ENCODE measurements at regions not wholly inside any gene's neighbourhood (a gene's known extent, or its start where the extent isn't known, plus 50 kb on each side); places are given as distances from the start of the nearest gene placed in this dataset.

DNA sequence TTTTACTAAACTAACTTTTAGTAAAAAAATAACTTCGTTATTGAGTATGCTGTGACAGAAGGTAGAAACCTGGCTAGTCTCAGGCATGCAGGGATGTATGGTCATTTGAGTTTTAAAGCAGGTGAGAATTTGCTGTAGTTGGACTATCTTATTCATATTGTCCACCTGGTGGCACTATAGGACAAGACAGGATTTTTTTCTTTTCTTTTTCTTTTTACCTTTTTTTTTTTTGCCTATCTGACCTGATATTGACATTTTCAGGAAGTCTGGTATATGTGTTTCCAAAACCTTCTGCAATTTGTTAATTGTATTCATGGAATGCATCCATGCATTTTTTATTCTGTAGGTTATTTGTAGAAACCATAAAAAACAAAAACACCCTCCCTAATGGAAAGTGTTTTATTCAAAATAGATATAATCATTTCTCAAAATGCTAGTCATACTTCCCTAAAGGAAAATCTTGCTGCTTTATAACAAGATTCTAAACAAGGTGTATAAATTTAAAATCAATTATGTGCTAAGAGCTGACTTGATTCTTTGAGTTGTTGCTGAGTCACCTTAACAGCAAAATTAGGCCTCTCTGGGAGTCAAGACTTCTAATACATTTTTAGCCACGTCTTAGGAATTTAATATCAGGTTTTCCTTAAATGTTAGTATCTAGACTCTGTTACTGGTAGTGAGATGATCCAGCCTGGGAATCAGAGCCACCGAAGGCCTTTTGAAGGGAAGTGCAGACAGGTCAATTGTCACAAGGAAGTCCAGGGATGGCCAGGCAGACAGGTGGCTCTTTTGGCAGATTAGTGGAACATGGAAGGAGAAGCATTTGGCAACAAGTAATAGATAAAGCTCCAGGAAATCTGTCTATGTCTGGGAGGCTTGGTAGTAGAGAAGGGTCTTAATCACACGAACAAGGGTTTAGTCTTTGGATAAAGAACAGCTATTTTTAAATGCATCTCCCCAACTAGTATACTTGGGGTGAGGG lies 201.3 kb upstream of the GNPDA2 start:
- Histone ChIP-seq H3K36me3 (no peaks in the 10 kb centered on the region), H3K9me3 (no peaks in the 10 kb centered on the region), H3K27me3 (no peaks in the 10 kb centered on the region), H3K4me1 (ENCODE audit: insufficient read depth) (no peaks in the 10 kb centered on the region), H3K4me3 (no peak overlapping the region), H3K27ac (no peak overlapping the region)
- no peak for DNase-seq
- intact Hi-C loops (cut with DNase I): no loop called here
- no peak for TF ChIP-seq EP300 (IDR thresholded peaks at IDR 0.05)
- no peak for TF ChIP-seq POLR2A (IDR thresholded peaks at IDR 0.05)
- TF ChIP-seq, protein P1, sequence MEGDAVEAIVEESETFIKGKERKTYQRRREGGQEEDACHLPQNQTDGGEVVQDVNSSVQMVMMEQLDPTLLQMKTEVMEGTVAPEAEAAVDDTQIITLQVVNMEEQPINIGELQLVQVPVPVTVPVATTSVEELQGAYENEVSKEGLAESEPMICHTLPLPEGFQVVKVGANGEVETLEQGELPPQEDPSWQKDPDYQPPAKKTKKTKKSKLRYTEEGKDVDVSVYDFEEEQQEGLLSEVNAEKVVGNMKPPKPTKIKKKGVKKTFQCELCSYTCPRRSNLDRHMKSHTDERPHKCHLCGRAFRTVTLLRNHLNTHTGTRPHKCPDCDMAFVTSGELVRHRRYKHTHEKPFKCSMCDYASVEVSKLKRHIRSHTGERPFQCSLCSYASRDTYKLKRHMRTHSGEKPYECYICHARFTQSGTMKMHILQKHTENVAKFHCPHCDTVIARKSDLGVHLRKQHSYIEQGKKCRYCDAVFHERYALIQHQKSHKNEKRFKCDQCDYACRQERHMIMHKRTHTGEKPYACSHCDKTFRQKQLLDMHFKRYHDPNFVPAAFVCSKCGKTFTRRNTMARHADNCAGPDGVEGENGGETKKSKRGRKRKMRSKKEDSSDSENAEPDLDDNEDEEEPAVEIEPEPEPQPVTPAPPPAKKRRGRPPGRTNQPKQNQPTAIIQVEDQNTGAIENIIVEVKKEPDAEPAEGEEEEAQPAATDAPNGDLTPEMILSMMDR (IDR thresholded peaks at IDR 0.05): no peak
- WGBS, 3 donors: 50 to 59% (median 56%) methylated on average over 4 of the region's 4 CpGs

DNA sequence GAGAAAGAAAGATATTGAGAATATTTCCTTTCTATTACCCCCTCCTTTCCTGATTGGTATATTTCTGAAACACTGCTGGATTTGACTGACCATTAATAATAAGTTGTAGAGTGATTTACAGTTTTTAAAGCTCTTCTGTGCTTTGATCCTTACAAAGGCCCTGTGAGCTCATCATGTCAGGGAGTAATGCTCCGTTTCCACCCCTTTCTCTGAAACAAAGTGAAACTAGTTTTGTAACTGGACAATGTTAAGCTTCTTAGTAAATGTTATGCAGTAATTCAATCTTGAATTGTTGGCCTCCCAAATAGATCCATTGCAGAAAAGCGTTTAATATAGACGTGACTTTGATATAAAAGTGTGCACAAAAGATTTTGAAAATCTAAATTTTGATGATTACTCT lies 190.1 kb upstream of the GNPDA2 start:
- Histone ChIP-seq H3K4me3 (peak overlapping the region; percentile 26), H3K4me1 (ENCODE audit: insufficient read depth) (no peaks in the 10 kb centered on the region), H3K27ac (peak overlapping the region in 1 of 2 donors; percentile 17), H3K36me3 (no peaks in the 10 kb centered on the region), H3K9me3 (no peaks in the 10 kb centered on the region), H3K27me3 (no peaks in the 10 kb centered on the region)
- intact Hi-C loops (cut with DNase I): no loop called here
- TF ChIP-seq EP300 (IDR thresholded peaks at IDR 0.05): no peak
- TF ChIP-seq, protein P1 (IDR thresholded peaks at IDR 0.05): no peak
- TF ChIP-seq POLR2A (IDR thresholded peaks at IDR 0.05): no peak
- DNase-seq: no peak
- WGBS, 3 donors: 5 to 12% (median 9%) methylated on average over 3 of the region's 3 CpGs

DNA sequence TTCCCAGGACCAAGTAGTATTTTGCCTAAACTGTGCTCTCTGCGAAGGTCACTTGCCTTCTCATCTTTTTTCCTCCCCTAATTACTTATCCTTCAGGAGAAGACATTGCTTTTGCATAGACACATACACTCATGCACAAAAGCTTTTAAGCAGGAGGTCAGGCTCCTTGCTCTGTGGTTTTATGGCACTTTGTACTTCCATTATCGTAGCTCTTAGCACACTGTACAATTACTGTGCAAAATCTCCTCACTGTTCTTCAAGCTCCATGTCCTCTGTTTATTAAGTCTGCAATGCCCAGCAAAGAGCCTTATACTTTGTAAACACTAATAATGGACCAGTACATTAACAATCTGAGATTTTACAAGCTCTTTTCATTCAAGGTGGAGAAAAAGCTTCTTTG lies 188.4 kb upstream of the GNPDA2 start:
- intact Hi-C loops (cut with DNase I): no loop called here
- no peak for DNase-seq
- no peak overlapping the region for H3K27ac ChIP-seq
- TF ChIP-seq POLR2A (IDR thresholded peaks at IDR 0.05): no peak
- TF ChIP-seq, protein P1 (IDR thresholded peaks at IDR 0.05): no peak
- TF ChIP-seq EP300 (IDR thresholded peaks at IDR 0.05): no peak
- WGBS, 3 donors: 86 to 92% (median 90%) methylated on average over 2 of the region's 2 CpGs
- H3K36me3 ChIP-seq: no peaks in the 10 kb centered on the region
- H3K27me3 ChIP-seq: no peaks in the 10 kb centered on the region
- no peaks in the 10 kb centered on the region for H3K4me1 ChIP-seq (ENCODE audit: insufficient read depth)
- no peaks in the 10 kb centered on the region for H3K9me3 ChIP-seq
- no peak overlapping the region for H3K4me3 ChIP-seq

DNA sequence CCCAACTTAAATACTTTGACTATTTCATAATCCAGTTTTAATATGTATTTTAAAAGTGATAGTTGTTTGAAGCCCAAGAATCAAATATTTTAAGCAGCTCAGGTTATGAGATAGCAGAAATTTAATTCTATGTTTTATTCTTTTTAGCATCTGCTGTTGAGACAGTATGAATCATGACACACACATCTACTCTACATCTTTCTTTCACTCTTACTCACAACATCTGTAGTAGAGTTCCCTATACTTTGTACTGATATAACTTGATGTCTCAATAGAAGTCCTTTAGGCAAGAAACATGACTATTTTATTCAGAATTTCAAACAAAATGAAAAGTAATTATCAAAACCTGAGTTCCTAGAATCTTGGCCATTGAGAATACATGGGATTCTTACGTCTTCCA lies 187.9 kb upstream of the GNPDA2 start:
- no peak overlapping the region for H3K27ac ChIP-seq
- TF ChIP-seq POLR2A (IDR thresholded peaks at IDR 0.05) (no peak), EP300 (IDR thresholded peaks at IDR 0.05) (no peak)
- TF ChIP-seq, protein P1 (IDR thresholded peaks at IDR 0.05): no peak
- no peaks in the 10 kb centered on the region for H3K9me3 ChIP-seq
- H3K36me3 ChIP-seq: no peaks in the 10 kb centered on the region
- 96 to 99% (median 97%) methylated on average over 1 of the region's 1 CpG for WGBS, 3 donors
- no peaks in the 10 kb centered on the region for H3K4me1 ChIP-seq (ENCODE audit: insufficient read depth)
- no peaks in the 10 kb centered on the region for H3K27me3 ChIP-seq
- intact Hi-C loops (cut with DNase I): no loop called here
- H3K4me3 ChIP-seq: no peak overlapping the region
- DNase-seq: no peak
